Uterus (tissue), 3 donors: ENCODE measurements at regions not wholly inside any gene's neighbourhood (a gene's known extent, or its start where the extent isn't known, plus 50 kb on each side); places are given as distances from the start of the nearest gene placed in this dataset.

Source experiments
- DNase-seq, 2 donors: peaks; one replicate each; pipeline ENCODE4 v3.0.0-alpha.2; 2019 to 2020
- H3K27ac ChIP-seq, 2 donors: fragments of 200-600 bp; sonication (generic); 1 replicate in 1 of 2; 2 replicates in 1 of 2; pipeline ENCODE4 v1.5.1; 2016 to 2018
- H3K27me3 ChIP-seq, 2 donors: fragments of 200-600 bp; sonication (generic); one replicate each; pipeline ENCODE4 v1.5.1; 2018 to 2019; ENCODE audit warnings: control low read depth in 1 of 2
- H3K36me3 ChIP-seq, 2 donors: fragments of 200-600 bp; sonication (generic); one replicate each; pipeline ENCODE4 v1.5.1; 2019; ENCODE audit warnings: control low read depth in 1 of 2
- H3K4me1 ChIP-seq, 2 donors: fragments of 200-600 bp; sonication (generic); one replicate each; pipeline ENCODE4 v1.5.1; 2018 to 2019; ENCODE audit warnings: control low read depth in 1 of 2
- H3K4me3 ChIP-seq, 2 donors: fragments of 200-600 bp; sonication (generic); 1 replicate in 1 of 2; 2 replicates in 1 of 2; pipeline ENCODE4 v1.5.1; 2018 to 2019; ENCODE audit warnings: mild to moderate bottlenecking in 1 of 2
- H3K9me3 ChIP-seq, 2 donors: fragments of 200-600 bp; sonication (generic); one replicate each; pipeline ENCODE4 v1.5.1; 2019; ENCODE audit warnings: control low read depth in 1 of 2
- CTCF ChIP-seq, 4 experiments: fragments of 200-600 bp in 2 of 4; fragments of 450-650 bp in 2 of 4; sonication (generic) in 2 of 4; IDR thresholded peaks; one replicate each; pipeline ENCODE4 v1.5.1; 2016 to 2019; ENCODE audit warnings: antibody characterized with exemption in 4 of 4, mild to moderate bottlenecking in 2 of 4, moderate library complexity in 1 of 4
- POLR2A ChIP-seq, 2 donors: fragments of 450-650 bp; IDR thresholded peaks; one replicate each; pipeline ENCODE4 v1.6.1; 2016; ENCODE audit warnings: antibody characterized with exemption in 2 of 2, mild to moderate bottlenecking in 1 of 2, moderate library complexity in 1 of 2
- intact Hi-C: fragments of 100-400 bp; cut with DNase I; formaldehyde crosslinking; loops from one replicate; pipeline ENCODE4 v1.15.1; 2023; ENCODE audit warnings: low total_unique reads
- donor health status: DM: yes; HTN: yes; CAD: no.

- H3K36me3 ChIP-seq = no peaks in the 10 kb centered on the region
- no peak for TF ChIP-seq CTCF (IDR thresholded peaks at IDR 0.05)
- no peak for TF ChIP-seq POLR2A (IDR thresholded peaks at IDR 0.05)
- no peaks in the 10 kb centered on the region for H3K27me3 ChIP-seq
- H3K9me3 ChIP-seq = no peaks in the 10 kb centered on the region
- intact Hi-C loops = no loop called here
- H3K27ac ChIP-seq = no peak overlapping the region
- H3K4me1 ChIP-seq = no peaks in the 10 kb centered on the region
- no peak for DNase-seq
- H3K4me3 ChIP-seq = no peak overlapping the region
These were observed 254.3 kb upstream of the PRMT6 start for GRCh38 chr1:106802181-106802580.

- Histone ChIP-seq H3K9me3 (no peaks in the 10 kb centered on the region), H3K27ac (no peak overlapping the region), H3K4me1 (no peaks in the 10 kb centered on the region), H3K27me3 (no peaks in the 10 kb centered on the region), H3K4me3 (no peak overlapping the region), H3K36me3 (no peaks in the 10 kb centered on the region)
- TF ChIP-seq POLR2A (IDR thresholded peaks at IDR 0.05) = no peak
- no peak for TF ChIP-seq CTCF (IDR thresholded peaks at IDR 0.05)
- DNase-seq = no peak
- intact Hi-C loops = no loop called here
These were observed 242.1 kb upstream of the PRMT6 start for GRCh38 chr1:106814418-106814817.

- Histone ChIP-seq H3K27me3 (no peaks in the 10 kb centered on the region), H3K36me3 (no peaks in the 10 kb centered on the region), H3K9me3 (no peaks in the 10 kb centered on the region), H3K4me3 (no peak overlapping the region), H3K27ac (no peak overlapping the region), H3K4me1 (no peaks in the 10 kb centered on the region)
- no peak for DNase-seq
- no peak for TF ChIP-seq CTCF (IDR thresholded peaks at IDR 0.05)
- no peak for TF ChIP-seq POLR2A (IDR thresholded peaks at IDR 0.05)
- intact Hi-C loops = no loop called here
These were observed 238.9 kb upstream of the PRMT6 start for GRCh38 chr1:106817575-106817974.

GRCh38 chr1:106831511-106831910 lies 225.0 kb upstream of the PRMT6 start:
- intact Hi-C loops = no loop called here

GRCh38 chr1:106836708-106837107 lies 219.8 kb upstream of the PRMT6 start:
- DNase-seq = no peak
- H3K27me3 ChIP-seq = no peaks in the 10 kb centered on the region
- no peaks in the 10 kb centered on the region for H3K9me3 ChIP-seq
- no peak overlapping the region for H3K27ac ChIP-seq
- no peak overlapping the region for H3K4me3 ChIP-seq
- intact Hi-C loops = no loop called here
- H3K36me3 ChIP-seq = no peaks in the 10 kb centered on the region
- H3K4me1 ChIP-seq = no peaks in the 10 kb centered on the region
- TF ChIP-seq CTCF (IDR thresholded peaks at IDR 0.05) (no peak), POLR2A (IDR thresholded peaks at IDR 0.05) (no peak)

More at GRCh38 chr1:106831511-106831910, 225.0 kb upstream of the PRMT6 start:
- Histone ChIP-seq H3K36me3 (no peaks in the 10 kb centered on the region), H3K27ac (no peak overlapping the region), H3K4me1 (no peaks in the 10 kb centered on the region), H3K4me3 (no peak overlapping the region), H3K27me3 (no peaks in the 10 kb centered on the region), H3K9me3 (no peaks in the 10 kb centered on the region)
- no peak for DNase-seq
- TF ChIP-seq POLR2A (IDR thresholded peaks at IDR 0.05) = no peak
- no peak for TF ChIP-seq CTCF (IDR thresholded peaks at IDR 0.05)
